ENCODE measurements at regions not wholly inside any gene's neighbourhood (a gene's known extent, or its start where the extent isn't known, plus 50 kb on each side); places are given as distances from the start of the nearest gene placed in this dataset.

GRCh38 chr13:74794582-74794981, 660.4 kb upstream of the KLF12 start:
- H3K4me3 ChIP-seq (ENCODE audit: low read length) = no peak overlapping the region
- TF ChIP-seq ZNF274 (IDR thresholded peaks at IDR 0.05; ENCODE audit: low read depth, low read length) = no peak

GRCh38 chr13:74794147-74794546, 659.9 kb upstream of the KLF12 start:
- no peak for TF ChIP-seq ZNF274 (IDR thresholded peaks at IDR 0.05; ENCODE audit: low read depth, low read length)
- no peak overlapping the region for H3K4me3 ChIP-seq (ENCODE audit: low read length)

DNA sequence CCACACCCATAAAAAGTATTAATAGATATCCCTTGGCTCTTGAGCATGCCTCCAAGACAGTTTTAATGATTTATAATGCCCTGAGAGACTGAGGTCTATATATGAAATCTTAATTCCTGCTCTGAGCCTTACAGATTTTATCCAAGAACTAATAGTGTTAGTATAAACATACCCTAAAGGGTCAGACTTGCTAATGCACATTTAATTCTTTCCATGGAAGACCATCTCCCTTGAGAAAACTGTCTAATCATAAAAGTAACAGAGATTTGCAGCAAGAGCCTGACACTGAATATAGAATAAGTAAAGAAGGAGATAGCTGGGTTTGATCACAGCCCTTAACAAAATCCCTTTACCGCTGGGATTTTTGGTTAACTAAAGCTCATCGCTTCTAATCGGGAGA, 650.8 kb upstream of the KLF12 start:
- no peak for TF ChIP-seq ZNF274 (IDR thresholded peaks at IDR 0.05; ENCODE audit: low read depth, low read length)
- H3K4me3 ChIP-seq (ENCODE audit: low read length) = no peak overlapping the region

DNA sequence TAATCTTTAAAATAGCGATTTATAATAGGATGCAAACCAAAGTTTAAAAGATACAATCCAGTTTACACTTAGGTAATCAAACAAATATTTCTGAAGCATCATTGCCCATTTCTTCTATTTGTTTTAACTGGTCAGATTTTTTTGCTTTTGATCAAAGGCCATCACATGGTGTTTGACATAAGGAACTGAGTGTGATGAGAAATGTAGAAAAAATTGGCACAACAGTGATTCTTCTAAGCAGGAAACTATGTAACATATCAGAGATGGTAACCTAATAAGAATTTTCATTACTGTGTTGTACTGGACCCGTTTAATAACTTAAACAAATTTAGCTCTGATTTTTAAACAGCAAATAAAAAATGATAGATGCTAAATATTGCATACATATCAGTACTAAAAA, 644.7 kb upstream of the KLF12 start:
- H3K4me3 ChIP-seq (ENCODE audit: low read length) = no peak overlapping the region
- TF ChIP-seq ZNF274 (IDR thresholded peaks at IDR 0.05; ENCODE audit: low read depth, low read length) = no peak

DNA sequence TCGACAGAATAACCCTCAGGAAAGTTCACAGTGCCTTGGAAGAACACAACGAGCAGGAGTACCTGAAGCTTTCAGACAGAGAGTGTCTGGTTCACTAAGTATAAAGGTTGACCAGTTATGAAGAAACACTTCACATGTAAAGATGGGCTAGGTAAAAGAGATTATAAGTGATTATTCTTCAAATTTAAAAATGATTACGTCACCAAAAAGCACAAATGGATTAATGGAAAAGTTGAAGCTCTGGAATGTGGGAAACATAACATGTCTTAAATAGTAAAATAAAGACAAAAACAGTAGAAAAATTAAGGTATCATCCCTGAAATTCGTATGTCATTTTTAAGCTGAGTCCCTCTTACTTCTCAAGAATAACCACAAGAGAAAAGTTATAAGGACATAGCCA, 643.9 kb upstream of the KLF12 start:
- no peak for TF ChIP-seq ZNF274 (IDR thresholded peaks at IDR 0.05; ENCODE audit: low read depth, low read length)
- H3K4me3 ChIP-seq (ENCODE audit: low read length) = no peak overlapping the region

- H3K4me3 ChIP-seq (ENCODE audit: low read length) = no peak overlapping the region
- TF ChIP-seq ZNF274 (IDR thresholded peaks at IDR 0.05; ENCODE audit: low read depth, low read length) = no peak
Observed at GRCh38 chr13:74774264-74774663, 640.1 kb upstream of the KLF12 start.

DNA sequence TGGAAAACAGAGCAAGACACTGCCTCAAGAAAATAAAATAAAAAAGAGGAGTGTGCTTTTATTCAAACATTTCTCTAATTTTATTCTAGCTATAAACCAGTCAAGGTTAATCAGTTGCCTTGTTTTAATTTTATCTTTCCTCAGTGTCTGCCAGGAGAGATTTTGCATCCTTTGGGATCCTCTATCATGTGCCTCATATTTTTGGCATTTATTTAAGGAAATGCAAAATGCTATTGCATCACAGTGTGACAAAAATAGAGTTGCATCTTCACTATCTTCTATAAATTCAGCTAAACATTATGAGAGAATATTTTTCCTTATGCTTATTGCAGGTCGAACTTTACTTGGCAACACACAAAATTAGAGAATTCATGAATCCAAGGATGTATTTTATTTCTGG, 639.0 kb upstream of the KLF12 start:
- no peak overlapping the region for H3K4me3 ChIP-seq (ENCODE audit: low read length)
- TF ChIP-seq ZNF274 (IDR thresholded peaks at IDR 0.05; ENCODE audit: low read depth, low read length) = no peak

GRCh38 chr13:74771964-74772363, 637.8 kb upstream of the KLF12 start:
- no peak overlapping the region for H3K4me3 ChIP-seq (ENCODE audit: low read length)
- no peak for TF ChIP-seq ZNF274 (IDR thresholded peaks at IDR 0.05; ENCODE audit: low read depth, low read length)

- no peak overlapping the region for H3K4me3 ChIP-seq (ENCODE audit: low read length)
- no peak for TF ChIP-seq ZNF274 (IDR thresholded peaks at IDR 0.05; ENCODE audit: low read depth, low read length)
Observed at GRCh38 chr13:74770361-74770760, 636.2 kb upstream of the KLF12 start.

DNA sequence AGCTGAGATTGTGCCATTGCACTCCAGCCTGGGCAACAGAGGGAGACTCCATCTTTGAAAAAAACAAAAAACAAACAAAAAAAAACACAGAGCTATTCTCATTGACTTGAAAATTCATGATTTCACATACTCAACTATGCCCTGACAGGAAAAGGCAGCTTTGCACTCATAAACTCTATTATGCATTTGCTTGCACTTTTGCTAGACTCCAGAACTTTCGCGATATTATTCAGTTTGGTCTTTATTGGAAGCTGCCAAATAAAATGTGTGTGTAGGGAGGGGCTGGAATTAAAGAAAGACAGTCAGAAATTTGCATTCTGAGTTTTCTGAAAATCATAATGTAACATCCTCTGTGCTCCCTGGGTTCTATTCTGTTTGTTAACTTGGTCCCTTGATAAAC, 635.1 kb upstream of the KLF12 start:
- no peak for TF ChIP-seq ZNF274 (IDR thresholded peaks at IDR 0.05; ENCODE audit: low read depth, low read length)

GRCh38 chr13:74768521-74769085, 634.4 kb upstream of the KLF12 start:
- TF ChIP-seq ZNF274 (IDR thresholded peaks at IDR 0.05; ENCODE audit: low read depth, low read length) = no peak
- H3K4me3 ChIP-seq (ENCODE audit: low read length) = no peak overlapping the region

More for the DNA sequence above, 635.1 kb upstream of the KLF12 start:
- no peak overlapping the region for H3K4me3 ChIP-seq (ENCODE audit: low read length)

DNA sequence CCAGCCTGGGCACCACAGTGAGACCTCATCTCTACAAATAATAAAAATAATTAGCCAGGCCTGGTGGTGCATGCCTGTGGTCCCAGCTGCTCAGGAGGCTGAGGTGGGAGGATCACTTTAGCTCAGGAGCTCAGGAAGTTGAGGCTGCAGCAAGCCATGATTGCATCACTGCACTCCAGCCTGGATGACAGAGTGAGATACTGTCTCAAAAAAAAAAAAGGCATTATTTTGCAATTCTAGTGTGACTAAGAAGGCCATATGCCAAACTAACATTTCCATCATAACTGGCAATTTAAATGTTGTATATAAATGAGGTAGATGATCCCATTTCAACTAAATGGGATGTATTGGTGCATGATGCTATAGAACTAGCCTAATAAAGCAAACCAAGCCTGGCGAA, 632.8 kb upstream of the KLF12 start:
- no peak for TF ChIP-seq ZNF274 (IDR thresholded peaks at IDR 0.05; ENCODE audit: low read depth, low read length)
- no peak overlapping the region for H3K4me3 ChIP-seq (ENCODE audit: low read length)

DNA sequence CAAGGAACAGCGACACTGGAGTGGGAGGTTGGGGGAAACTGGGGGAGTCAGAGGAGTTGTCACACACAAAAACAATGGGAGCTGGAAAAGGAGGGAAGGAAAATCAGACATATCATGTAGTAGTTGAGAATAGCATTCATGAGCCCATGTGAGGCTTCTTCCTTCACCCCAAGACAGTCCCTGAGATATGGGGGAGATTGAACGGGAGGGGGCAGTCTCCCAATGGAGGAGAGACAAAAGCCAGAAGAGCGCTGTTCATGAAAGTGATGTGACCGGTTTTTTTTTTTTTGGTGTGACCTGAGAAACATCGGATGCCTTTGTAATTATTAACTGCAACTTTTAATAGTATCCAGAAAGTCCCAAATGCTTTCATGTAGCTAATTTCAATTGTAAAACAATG, 631.8 kb upstream of the KLF12 start:
- TF ChIP-seq ZNF274 (IDR thresholded peaks at IDR 0.05; ENCODE audit: low read depth, low read length) = no peak
- H3K4me3 ChIP-seq (ENCODE audit: low read length) = no peak overlapping the region

- TF ChIP-seq ZNF274 (IDR thresholded peaks at IDR 0.05; ENCODE audit: low read depth, low read length) = no peak
- H3K4me3 ChIP-seq (ENCODE audit: low read length) = no peak overlapping the region
Observed at GRCh38 chr13:74761801-74762757, 627.9 kb upstream of the KLF12 start.

DNA sequence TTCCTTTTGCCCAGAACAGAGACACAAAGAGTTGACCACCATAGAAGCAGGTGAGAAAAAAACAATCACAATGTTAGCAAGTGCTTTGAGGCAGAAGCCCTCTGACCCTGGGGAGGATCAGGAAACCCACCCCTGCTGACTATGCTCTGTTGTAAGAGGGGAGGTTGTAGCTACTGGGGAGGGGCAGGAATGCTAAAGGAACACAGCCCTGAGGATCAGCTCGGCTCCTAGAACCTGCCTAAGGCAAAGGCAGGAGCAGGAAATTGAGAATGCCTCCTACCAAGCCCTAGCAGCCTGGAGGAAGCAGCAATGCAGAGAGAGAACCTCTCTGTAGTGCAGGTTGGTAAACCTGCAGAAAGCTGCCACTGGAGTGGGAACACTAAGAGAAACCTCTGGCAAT, 624.0 kb upstream of the KLF12 start:
- H3K4me3 ChIP-seq (ENCODE audit: low read length) = no peak overlapping the region
- no peak for TF ChIP-seq ZNF274 (IDR thresholded peaks at IDR 0.05; ENCODE audit: low read depth, low read length)
